Keratinocyte (primary cell): ENCODE measurements at regions not wholly inside any gene's neighbourhood (a gene's known extent, or its start where the extent isn't known, plus 50 kb on each side); places are given as distances from the start of the nearest gene placed in this dataset.

Experiments used
- DNase-seq: peaks from one replicate; pipeline ENCODE4 v3.0.0-alpha.2; 2011; ENCODE audit warnings: low read depth, missing footprints, low spot score
- FAIRE-seq: peaks from 2 replicates; lab custom pipeline; 2011; peaks lifted over from hg19 to GRCh38; lab: Jason Lieb, UNC
- H2AFZ ChIP-seq: 2 replicates; pipeline ENCODE4 v1.6.0; 2012; ENCODE audit warnings: low read length, control low read depth, inconsistent platforms; ENCODE audit not compliant: control insufficient read depth
- H3K27ac ChIP-seq: 2 replicates; pipeline ENCODE4 v1.5.1; 2011; ENCODE audit warnings: low read length; ENCODE audit not compliant: control insufficient read depth, insufficient read depth
- H3K27me3 ChIP-seq: 3 replicates; pipeline ENCODE4 v1.6.0; 2011; ENCODE audit warnings: low read length; ENCODE audit not compliant: control insufficient read depth, insufficient read depth; ENCODE audit errors: extremely low read depth
- H3K36me3 ChIP-seq, 2 experiments: 2 replicates in 1 of 2; 3 replicates in 1 of 2; pipeline ENCODE4 v1.5.1; 2011; ENCODE audit warnings: low read length in 2 of 2, mild to moderate bottlenecking in 1 of 2; ENCODE audit not compliant: control insufficient read depth in 2 of 2, insufficient read depth in 2 of 2; ENCODE audit errors: extremely low read depth in 1 of 2
- H3K4me1 ChIP-seq: 3 replicates; pipeline ENCODE4 v1.5.1; 2011; ENCODE audit warnings: low read length; ENCODE audit not compliant: control insufficient read depth, insufficient read depth; ENCODE audit errors: extremely low read depth
- H3K4me2 ChIP-seq: 3 replicates; pipeline ENCODE4 v1.6.0; 2011; ENCODE audit warnings: low read depth, low read length; ENCODE audit not compliant: control insufficient read depth, insufficient read depth; ENCODE audit errors: extremely low read depth
- H3K4me3 ChIP-seq, 3 experiments: fragments of 200-600 bp in 1 of 3; sonication (generic) in 1 of 3; 2 replicates in 2 of 3; 3 replicates in 1 of 3; pipeline ENCODE4 v1.5.1; 2011 to 2016; ENCODE audit warnings: low read length in 3 of 3, mild to moderate bottlenecking in 3 of 3, control low read depth in 2 of 3, inconsistent platforms in 1 of 3, low read depth in 1 of 3, mixed read lengths in 1 of 3, mixed run types in 1 of 3, moderate library complexity in 1 of 3; ENCODE audit not compliant: control insufficient read depth in 2 of 3, insufficient read depth in 2 of 3; ENCODE audit errors: extremely low read depth in 1 of 3
- H3K79me2 ChIP-seq: 2 replicates; pipeline ENCODE4 v1.6.0; 2012; ENCODE audit warnings: low read length; ENCODE audit not compliant: control insufficient read depth, insufficient read depth
- H3K9ac ChIP-seq: 3 replicates; pipeline ENCODE4 v1.6.0; 2011; ENCODE audit warnings: low read length; ENCODE audit not compliant: control insufficient read depth, insufficient read depth; ENCODE audit errors: extremely low read depth
- H3K9me1 ChIP-seq: 3 replicates; pipeline ENCODE4 v1.6.0; 2011; ENCODE audit warnings: low read length; ENCODE audit not compliant: control insufficient read depth, insufficient read depth; ENCODE audit errors: extremely low read depth
- H3K9me3 ChIP-seq: 2 replicates; pipeline ENCODE4 v1.5.1; 2012; ENCODE audit warnings: low read depth, low read length; ENCODE audit not compliant: control insufficient read depth
- H4K20me1 ChIP-seq: 3 replicates; pipeline ENCODE4 v1.6.0; 2011; ENCODE audit warnings: low read length; ENCODE audit not compliant: control insufficient read depth, insufficient read depth; ENCODE audit errors: extremely low read depth
- CTCF ChIP-seq, 3 experiments: IDR thresholded peaks in 1 of 3; conservative IDR thresholded peaks in 1 of 3; optimal IDR thresholded peaks in 1 of 3; 2 replicates in 2 of 3; 3 replicates in 1 of 3; pipeline versions ENCODE3 to v1.5.1; 2011; ENCODE audit warnings: low read length in 3 of 3, mild to moderate bottlenecking in 3 of 3, moderate library complexity in 2 of 3, control low read depth in 1 of 3, inconsistent platforms in 1 of 3; ENCODE audit not compliant: insufficient read depth in 2 of 3; ENCODE audit errors: extremely low read depth in 1 of 3
- EZH2 ChIP-seq: IDR thresholded peaks from one replicate; pipeline ENCODE4 v1.6.1; 2012; ENCODE audit warnings: inconsistent platforms, mild to moderate bottlenecking, low read length, moderate library complexity
- dilution Hi-C: fragments of 300-500 bp; cut with MboI; formaldehyde crosslinking; loops from one replicate; pipeline ENCODE4 v1.7.0; 2020; ENCODE audit warnings: low sequenced_read_pairs; ENCODE audit not compliant: extremely low pct_ligation_motif_present

- Histone ChIP-seq H3K4me2 (no peak overlapping the region), H3K9me1 (no peaks in the 10 kb centered on the region), H4K20me1 (no peaks in the 10 kb centered on the region), H3K4me1 (no peaks in the 10 kb centered on the region), H3K27me3 (no peaks in the 10 kb centered on the region), H3K9me3 (peaks cover 10% of the 10 kb centered on the region), H3K9ac (no peak overlapping the region), H3K27ac (no peak overlapping the region), H3K79me2 (no peaks in the 10 kb centered on the region), H2AFZ (no peak overlapping the region), H3K4me3 (no peak overlapping the region), H3K36me3 (no peaks in the 10 kb centered on the region)
- no peak for FAIRE-seq
- no peak for DNase-seq
- dilution Hi-C loops = no loop called here
- TF ChIP-seq EZH2 = no peak
- TF ChIP-seq CTCF (optimal IDR thresholded peaks at IDR 0.05 in 1 of 3, IDR thresholded peaks at IDR 0.05 in 1 of 3, conservative IDR thresholded peaks at IDR 0.05 in 1 of 3; ENCODE audit: extremely low read depth in 1 of 3, insufficient read depth in 2 of 3, low read length in 3 of 3) = no peak
Observed at GRCh38 chr22:49073873-49074417, 753.7 kb downstream of the BRD1 start.

DNA sequence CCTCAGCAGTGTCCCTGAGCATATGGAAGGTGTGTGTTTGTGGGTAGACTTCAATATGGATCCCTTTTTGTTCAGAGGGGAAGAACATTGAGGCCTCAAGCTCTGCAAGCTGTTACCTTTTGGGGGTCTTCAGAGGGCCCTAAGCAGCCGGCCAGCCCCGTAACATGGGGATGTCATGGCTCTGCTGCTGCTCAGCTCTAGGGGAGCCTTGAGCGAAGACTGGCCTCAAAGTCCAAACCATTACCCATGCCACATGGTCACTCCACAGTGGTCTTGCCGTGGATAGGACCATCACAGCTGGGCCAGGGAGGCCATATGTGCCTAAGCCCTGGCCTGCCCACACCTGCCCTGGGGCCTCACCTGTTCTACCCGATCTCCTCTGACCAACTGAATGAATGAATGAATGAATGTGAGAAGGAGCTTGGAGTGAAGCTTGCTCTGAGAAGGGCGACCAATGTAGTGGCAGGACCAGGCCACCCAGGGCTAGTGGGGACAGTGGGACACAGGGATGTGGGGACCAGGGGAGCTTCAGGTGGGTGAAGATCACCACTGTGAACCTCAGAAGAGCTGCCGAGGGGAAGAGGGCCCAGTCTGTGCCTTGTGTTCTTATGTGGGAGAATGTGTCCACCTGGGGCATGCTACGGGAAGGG, 754.6 kb downstream of the BRD1 start:
- FAIRE-seq = no peak
- Histone ChIP-seq H3K36me3 (no peaks in the 10 kb centered on the region), H3K9me3 (peaks cover 10% of the 10 kb centered on the region), H3K9me1 (no peaks in the 10 kb centered on the region), H3K79me2 (no peaks in the 10 kb centered on the region), H3K27ac (no peak overlapping the region), H3K4me3 (no peak overlapping the region), H3K27me3 (no peaks in the 10 kb centered on the region), H4K20me1 (no peaks in the 10 kb centered on the region), H3K4me2 (no peak overlapping the region), H2AFZ (no peak overlapping the region), H3K4me1 (no peaks in the 10 kb centered on the region), H3K9ac (no peak overlapping the region)
- DNase-seq = no peak
- TF ChIP-seq EZH2 = no peak
- no peak for TF ChIP-seq CTCF (optimal IDR thresholded peaks at IDR 0.05 in 1 of 3, IDR thresholded peaks at IDR 0.05 in 1 of 3, conservative IDR thresholded peaks at IDR 0.05 in 1 of 3; ENCODE audit: extremely low read depth in 1 of 3, insufficient read depth in 2 of 3, low read length in 3 of 3)
- dilution Hi-C loops = no loop called here
